ENCODE measurements at regions not wholly inside any gene's neighbourhood (a gene's known extent, or its start where the extent isn't known, plus 50 kb on each side); places are given as distances from the start of the nearest gene placed in this dataset.

- TF ChIP-seq POLR2A (IDR thresholded peaks at IDR 0.05) (no peak), CTCF (IDR thresholded peaks at IDR 0.05) (no peak)
These were observed 155.1 kb upstream of the TBL1XR1 start for GRCh38 chr3:177352424-177352823.

Measured in thyroid gland (tissue), 4 donors.